SK-N-SH (cell line): ENCODE measurements at regions not wholly inside any gene's neighbourhood (a gene's known extent, or its start where the extent isn't known, plus 50 kb on each side); places are given as distances from the start of the nearest gene placed in this dataset.
A peak's percentile ranks its signal among the peaks of the same experiment; 100 is the strongest.

ENCODE experiments used
- CTCF ChIA-PET: fragments of 300-600, 350-600 bp; formaldehyde crosslinking; extraction: SDS; loops from one replicate; lab custom pipeline; 2021; lab: Yijun Ruan, JAX
- POLR2A ChIA-PET: fragments of 350-600 bp; sonication (Branson Sonifier 250); formaldehyde crosslinking; extraction: SDS; loops from one replicate; lab custom pipeline; 2020; ENCODE audit warnings: antibody characterized with exemption, inconsistent platforms; lab: Yijun Ruan, JAX
- DNase-seq: peaks from one replicate; pipeline ENCODE4 v3.0.0; 2012
- H2AFZ ChIP-seq: fragments of 200-600 bp; sonication (generic); 2 replicates; pipeline ENCODE4 v1.8.1; 2016; ENCODE audit warnings: antibody characterized with exemption, mild to moderate bottlenecking, low read depth
- H3F3A ChIP-seq: fragments of 200-600 bp; sonication (generic); replicated peaks from 2 replicates; pipeline ENCODE3; 2016; ENCODE audit warnings: antibody characterized with exemption, mild to moderate bottlenecking; ENCODE audit not compliant: insufficient read depth
- H3K27ac ChIP-seq, 2 experiments: fragments of 200-500 bp in 1 of 2; fragments of 200-600 bp in 1 of 2; sonication (Bioruptor generic) in 1 of 2; sonication (generic), shearing (Covaris generic) in 1 of 2; 2 replicates each; pipeline versions ENCODE4 v1.5.1 to v1.6.1; 2014 to 2016; ENCODE audit warnings: low read depth in 2 of 2, inconsistent platforms in 1 of 2, low read length in 1 of 2, mild to moderate bottlenecking in 1 of 2, mixed read lengths in 1 of 2
- H3K27me3 ChIP-seq: fragments of 200-600 bp; sonication (generic), shearing (Covaris generic); 2 replicates; pipeline ENCODE4 v1.6.1; 2016; ENCODE audit warnings: mixed run types; ENCODE audit not compliant: insufficient read depth
- H3K36me3 ChIP-seq, 2 experiments: fragments of 200-500 bp in 1 of 2; fragments of 200-600 bp in 1 of 2; sonication (Bioruptor generic) in 1 of 2; sonication (generic) in 1 of 2; replicated peaks in 1 of 2; 2 replicates each; pipeline versions ENCODE3 to v1.5.1; 2014 to 2016; ENCODE audit warnings: low read length in 1 of 2, mild to moderate bottlenecking in 1 of 2; ENCODE audit not compliant: insufficient read depth in 2 of 2, control insufficient read depth in 1 of 2
- H3K4me1 ChIP-seq, 2 experiments: fragments of 200-500 bp in 1 of 2; fragments of 200-600 bp in 1 of 2; sonication (Bioruptor generic) in 1 of 2; sonication (generic), shearing (Covaris generic) in 1 of 2; 2 replicates each; pipeline versions ENCODE4 v1.5.1 to v1.6.1; 2014 to 2016; ENCODE audit warnings: low read depth in 1 of 2, low read length in 1 of 2, mixed run types in 1 of 2; ENCODE audit not compliant: insufficient read depth in 2 of 2, control insufficient read depth in 1 of 2
- H3K4me2 ChIP-seq: fragments of 200-600 bp; sonication (generic), shearing (Covaris generic); 2 replicates; pipeline ENCODE4 v1.6.1; 2017; ENCODE audit warnings: mixed run types
- H3K4me3 ChIP-seq, 2 experiments: fragments of 200-500 bp in 1 of 2; fragments of 200-600 bp in 1 of 2; sonication (Bioruptor generic) in 1 of 2; sonication (generic), shearing (Covaris generic) in 1 of 2; 2 replicates each; pipeline versions ENCODE4 v1.5.1 to v1.8.1; 2014 to 2016; ENCODE audit warnings: low read depth in 2 of 2, inconsistent platforms in 1 of 2, low read length in 1 of 2, mild to moderate bottlenecking in 1 of 2, mixed read lengths in 1 of 2, moderate library complexity in 1 of 2
- H3K79me2 ChIP-seq: fragments of 200-600 bp; sonication (generic); 2 replicates; pipeline ENCODE4 v1.8.1; 2017; ENCODE audit warnings: mild to moderate bottlenecking; ENCODE audit not compliant: insufficient read depth
- H3K9ac ChIP-seq: fragments of 200-600 bp; sonication (generic); 2 replicates; pipeline ENCODE4 v1.6.1; 2017; ENCODE audit warnings: mixed run types
- H3K9me2 ChIP-seq: fragments of 200-600 bp; sonication (generic); 2 replicates; pipeline ENCODE4 v1.6.1; 2017; ENCODE audit warnings: mixed run types
- H3K9me3 ChIP-seq: fragments of 200-600 bp; sonication (generic); 2 replicates; pipeline ENCODE4 v1.6.1; 2017; ENCODE audit warnings: mixed run types, mild to moderate bottlenecking, moderate library complexity
- H4K20me1 ChIP-seq: fragments of 200-600 bp; sonication (generic); 2 replicates; pipeline ENCODE4 v1.6.1; 2017; ENCODE audit warnings: mild to moderate bottlenecking, mixed run types; ENCODE audit not compliant: insufficient read depth
- EP300 ChIP-seq, 2 experiments: IDR thresholded peaks; 2 replicates each; pipeline versions ENCODE4 v1.4.0 to v1.6.1; 2012; ENCODE audit warnings: borderline replicate concordance in 1 of 2, low read depth in 1 of 2, low read length in 1 of 2
- EZH2phosphoT487 ChIP-seq: fragments of 200-600 bp; sonication (generic); IDR thresholded peaks from 2 replicates; pipeline ENCODE4 v1.6.1; 2017; ENCODE audit warnings: low read depth, mixed run types, mild to moderate bottlenecking, antibody characterized with exemption, moderate library complexity, borderline replicate concordance
- FOSL2 ChIP-seq: IDR thresholded peaks from 2 replicates; pipeline ENCODE4 v1.4.0; 2012; ENCODE audit warnings: low read depth, mild to moderate bottlenecking, moderate library complexity, borderline replicate concordance
- GATA2 ChIP-seq: sonication (generic); formaldehyde crosslinking; IDR thresholded peaks from 2 replicates; pipeline ENCODE4 v1.5.0; 2020; ENCODE audit warnings: mild to moderate bottlenecking, missing genetic modification reagents
- JUND ChIP-seq: IDR thresholded peaks from 2 replicates; pipeline ENCODE4 v1.4.0; 2012
- MEF2A ChIP-seq: IDR thresholded peaks from 2 replicates; pipeline ENCODE4 v1.4.0; 2012; ENCODE audit warnings: low read depth, borderline replicate concordance
- MXI1 ChIP-seq: IDR thresholded peaks from 2 replicates; pipeline ENCODE4 v1.6.1; 2012; ENCODE audit warnings: mild to moderate bottlenecking, low read depth, low read length, improper control_type of control experiment
- NFIC ChIP-seq: IDR thresholded peaks from 2 replicates; pipeline ENCODE4 v1.4.0; 2012; ENCODE audit warnings: borderline replicate concordance
- RAD21 ChIP-seq: IDR thresholded peaks from 2 replicates; pipeline ENCODE4 v1.6.1; 2012; ENCODE audit warnings: mild to moderate bottlenecking, low read length
- RCOR1 ChIP-seq: fragments of 150-350 bp; IDR thresholded peaks from 2 replicates; pipeline ENCODE4 v1.6.1; 2017; ENCODE audit warnings: antibody characterized with exemption, low read length
- RFX5 ChIP-seq: IDR thresholded peaks from 2 replicates; pipeline ENCODE4 v1.6.1; 2012; ENCODE audit warnings: mild to moderate bottlenecking, improper control_type of control experiment, low read length
- RXRA ChIP-seq: IDR thresholded peaks from 2 replicates; pipeline ENCODE4 v1.4.0; 2012; ENCODE audit warnings: low read depth, mild to moderate bottlenecking, borderline replicate concordance
- TAF1 ChIP-seq: IDR thresholded peaks from 2 replicates; pipeline ENCODE4 v1.6.1; 2012; ENCODE audit warnings: low read depth, mild to moderate bottlenecking, low read length, moderate library complexity, borderline replicate concordance
- TCF12 ChIP-seq: IDR thresholded peaks from 2 replicates; pipeline ENCODE4 v1.4.0; 2012
- TEAD4 ChIP-seq: IDR thresholded peaks from 2 replicates; pipeline ENCODE4 v1.4.0; 2012; ENCODE audit warnings: mild to moderate bottlenecking, borderline replicate concordance; ENCODE audit not compliant: insufficient read depth
- USF2 ChIP-seq: fragments of 150-350 bp; IDR thresholded peaks from 2 replicates; pipeline ENCODE4 v1.6.1; 2017; ENCODE audit warnings: antibody characterized with exemption, low read length, low read depth, borderline replicate concordance
- YY1 ChIP-seq: IDR thresholded peaks from 2 replicates; pipeline ENCODE4 v1.4.0; 2012; ENCODE audit warnings: low read depth, mild to moderate bottlenecking
- WGBS: methylation state at CpG from one replicate; pipeline ENCODE4 v1.1.6; 2017; ENCODE audit warnings: low lambda C conversion rate; 5-methylcytosine and 5-hydroxymethylcytosine counted together
- TF ChIP-seq, protein P1 (sequence below): IDR thresholded peaks from 2 replicates; pipeline ENCODE4 v1.4.0; 2012; ENCODE audit warnings: low read depth, borderline replicate concordance
- TF ChIP-seq, protein P2 (sequence below): IDR thresholded peaks from 2 replicates; pipeline ENCODE4; 2012
- TF ChIP-seq, protein P3 (sequence below): fragments of 150-350 bp; IDR thresholded peaks from 2 replicates; pipeline ENCODE4 v1.6.1; 2016; ENCODE audit warnings: mild to moderate bottlenecking, low read depth, low read length

- ChIA-PET POLR2A (no interaction called here), CTCF (interaction anchor here (1.3 kb wide), 1 partner anchor 23 kb away, joined by 3 read pairs; no protein-coding TSS in a partner anchor)
- Histone ChIP-seq H3K36me3 (no peaks in the 10 kb centered on the region), H3K27ac (no peak overlapping the region), H3K4me1 (peaks cover 0 to 9% of the 10 kb centered on the region in 2 experiments; a peak in 1 of 4 replicates), H3K79me2 (no peaks in the 10 kb centered on the region), H3F3A (no peaks in the 10 kb centered on the region), H3K27me3 (no peaks in the 10 kb centered on the region), H3K4me2 (peak overlapping the region; percentile 19; the same call in 1 of the 2 replicates), H4K20me1 (no peaks in the 10 kb centered on the region), H3K9me2 (no peaks in the 10 kb centered on the region), H3K9me3 (no peaks in the 10 kb centered on the region), H3K4me3 (no peak overlapping the region), H3K9ac (no peak overlapping the region), H2AFZ (no peak overlapping the region)
- 82% methylated on average over 2 of the region's 2 CpGs for WGBS
- TF ChIP-seq RXRA (no peak), MXI1 (no peak)
- TF ChIP-seq, protein P1, sequence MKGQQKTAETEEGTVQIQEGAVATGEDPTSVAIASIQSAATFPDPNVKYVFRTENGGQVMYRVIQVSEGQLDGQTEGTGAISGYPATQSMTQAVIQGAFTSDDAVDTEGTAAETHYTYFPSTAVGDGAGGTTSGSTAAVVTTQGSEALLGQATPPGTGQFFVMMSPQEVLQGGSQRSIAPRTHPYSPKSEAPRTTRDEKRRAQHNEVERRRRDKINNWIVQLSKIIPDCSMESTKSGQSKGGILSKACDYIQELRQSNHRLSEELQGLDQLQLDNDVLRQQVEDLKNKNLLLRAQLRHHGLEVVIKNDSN, result no peak
- TF ChIP-seq, protein P2, sequence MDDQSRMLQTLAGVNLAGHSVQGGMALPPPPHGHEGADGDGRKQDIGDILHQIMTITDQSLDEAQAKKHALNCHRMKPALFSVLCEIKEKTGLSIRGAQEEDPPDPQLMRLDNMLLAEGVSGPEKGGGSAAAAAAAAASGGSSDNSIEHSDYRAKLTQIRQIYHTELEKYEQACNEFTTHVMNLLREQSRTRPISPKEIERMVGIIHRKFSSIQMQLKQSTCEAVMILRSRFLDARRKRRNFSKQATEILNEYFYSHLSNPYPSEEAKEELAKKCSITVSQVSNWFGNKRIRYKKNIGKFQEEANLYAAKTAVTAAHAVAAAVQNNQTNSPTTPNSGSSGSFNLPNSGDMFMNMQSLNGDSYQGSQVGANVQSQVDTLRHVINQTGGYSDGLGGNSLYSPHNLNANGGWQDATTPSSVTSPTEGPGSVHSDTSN, result no peak
- no peak for DNase-seq
These were observed 189.8 kb downstream of the TLE1 start for GRCh38 chr9:81499594-81499993.

DNA sequence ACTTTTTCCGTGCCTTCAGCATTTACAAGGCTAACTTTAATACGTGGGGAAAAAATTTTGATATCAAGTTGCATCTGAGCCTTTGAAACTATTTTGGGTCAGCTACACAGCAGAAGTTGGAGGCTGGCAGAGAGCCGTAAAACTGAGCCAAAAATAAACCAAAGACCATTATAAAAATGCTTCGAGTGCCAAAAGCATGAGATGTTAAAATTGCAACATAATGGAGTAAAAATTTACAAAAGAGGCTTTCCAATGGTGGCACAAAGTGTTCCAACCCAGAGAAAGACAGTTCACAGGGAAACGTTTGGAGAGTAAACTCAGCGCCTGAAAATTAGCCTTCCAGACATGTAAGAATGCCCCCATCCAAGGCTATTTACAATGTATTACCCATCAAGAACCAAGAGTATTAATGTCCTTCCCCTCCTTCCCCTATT, 190.3 kb downstream of the TLE1 start:
- no peak overlapping the region for H2AFZ ChIP-seq
- no peaks in the 10 kb centered on the region for H3K36me3 ChIP-seq
- ChIA-PET POLR2A (no interaction called here), CTCF (interaction anchor here (1.3 kb wide), 1 partner anchor 24 kb away, joined by 3 read pairs; no protein-coding TSS in a partner anchor)
- H3K4me2 ChIP-seq, result peak overlapping the region; percentile 19; the same call in 1 of the 2 replicates
- no peak overlapping the region for H3K4me3 ChIP-seq
- H3K9me2 ChIP-seq, result no peaks in the 10 kb centered on the region
- peaks cover 0 to 9% of the 10 kb centered on the region in 2 experiments; a peak in 1 of 4 replicates for H3K4me1 ChIP-seq
- no peak overlapping the region; a peak in 1 of 4 replicates for H3K27ac ChIP-seq
- H4K20me1 ChIP-seq, result no peaks in the 10 kb centered on the region
- H3K9ac ChIP-seq, result no peak overlapping the region
- H3F3A ChIP-seq, result no peaks in the 10 kb centered on the region
- no peak for DNase-seq
- no peaks in the 10 kb centered on the region for H3K79me2 ChIP-seq
- H3K27me3 ChIP-seq, result no peaks in the 10 kb centered on the region
- H3K9me3 ChIP-seq, result no peaks in the 10 kb centered on the region
- 30% methylated on average over 6 of the region's 6 CpGs for WGBS
- TF ChIP-seq TAF1 (no peak), EZH2phosphoT487 (no peak), MEF2A (peak; percentile 94), TCF12 (peak; percentile 54), RCOR1 (no peak), JUND (peak; percentile 32; the same call in 1 of the 2 replicates), RXRA (no peak), NFIC (peak; percentile 88), USF2 (no peak), GATA2 (CRISPR knock-in tag) (no peak), YY1 (no peak), EP300 (IDR thresholded peaks at IDR 0.05; ENCODE audit: borderline replicate concordance in 1 of 2, low read depth in 1 of 2, low read length in 1 of 2) (peak in 1 of 2 experiments; percentile 51; a peak in 1 of 4 replicates), RFX5 (no peak), FOSL2 (peak; percentile 19; the same call in 1 of the 2 replicates), TEAD4 (peak; percentile 57; the same call in 1 of the 2 replicates), RAD21 (no peak)
- TF ChIP-seq, protein P2, result 0 out of 2 replicates have a peak, but pooled peaks have one; percentile 34
- TF ChIP-seq, protein P3, sequence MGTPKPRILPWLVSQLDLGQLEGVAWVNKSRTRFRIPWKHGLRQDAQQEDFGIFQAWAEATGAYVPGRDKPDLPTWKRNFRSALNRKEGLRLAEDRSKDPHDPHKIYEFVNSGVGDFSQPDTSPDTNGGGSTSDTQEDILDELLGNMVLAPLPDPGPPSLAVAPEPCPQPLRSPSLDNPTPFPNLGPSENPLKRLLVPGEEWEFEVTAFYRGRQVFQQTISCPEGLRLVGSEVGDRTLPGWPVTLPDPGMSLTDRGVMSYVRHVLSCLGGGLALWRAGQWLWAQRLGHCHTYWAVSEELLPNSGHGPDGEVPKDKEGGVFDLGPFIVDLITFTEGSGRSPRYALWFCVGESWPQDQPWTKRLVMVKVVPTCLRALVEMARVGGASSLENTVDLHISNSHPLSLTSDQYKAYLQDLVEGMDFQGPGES, result no peak
- TF ChIP-seq, protein P1, result no peak
